T-helper 1 cell treated with Interleukin-12 subunit alpha and Interleukin-12 subunit beta and Interleukin-4 antibody, amounts not matched to agents 30 μg/mL and 1 μg/mL, for 36 hours (primary cell): ENCODE measurements at regions not wholly inside any gene's neighbourhood (a gene's known extent, or its start where the extent isn't known, plus 50 kb on each side); places are given as distances from the start of the nearest gene placed in this dataset.
"Not testable (repeated sequence)": the region's sequence is repeated elsewhere in the genome, so short reads cannot be mapped to it uniquely, and the experiment has no call there.

Experiments
- H3K27ac Mint-ChIP-seq: one replicate; pipeline ENCODE4 v1.8.0; 2021; ENCODE audit warnings: mild to moderate bottlenecking, mixed read lengths
- H3K27me3 Mint-ChIP-seq: one replicate; pipeline ENCODE4 v1.8.0; 2021; ENCODE audit warnings: low read depth, mixed read lengths
- H3K36me3 Mint-ChIP-seq: one replicate; pipeline ENCODE4 v1.8.0; 2021; ENCODE audit warnings: low read depth, mixed read lengths
- H3K4me1 Mint-ChIP-seq: one replicate; pipeline ENCODE4 v1.8.0; 2021; ENCODE audit warnings: low read depth, mixed read lengths
- H3K4me3 Mint-ChIP-seq: one replicate; pipeline ENCODE4 v1.8.0; 2021; ENCODE audit warnings: mild to moderate bottlenecking, moderate library complexity, mixed read lengths
- H3K9me3 Mint-ChIP-seq: one replicate; pipeline ENCODE4 v1.8.0; 2021; ENCODE audit warnings: mixed read lengths

DNA sequence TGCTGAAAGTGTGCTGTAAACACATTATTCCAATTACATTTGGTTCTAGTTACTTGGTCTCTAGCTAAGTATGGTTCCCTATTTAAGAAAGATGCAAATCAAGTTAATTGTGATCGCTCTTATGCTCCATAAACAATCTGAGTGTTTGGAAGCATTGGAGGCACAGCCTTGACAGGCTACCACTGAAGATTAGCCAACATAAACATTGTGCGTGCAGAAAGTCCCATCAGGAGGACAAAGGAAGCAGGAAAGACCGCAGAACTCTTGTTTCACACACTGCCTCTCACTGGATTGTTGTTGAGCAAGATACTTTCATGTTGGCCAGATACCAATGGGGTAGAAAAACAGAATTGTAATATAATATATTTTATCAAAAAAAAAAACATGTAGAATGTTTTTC is 814.4 kb downstream of the EFNB2 start:
- no peaks in the 10 kb centered on the region for H3K9me3 Mint-ChIP-seq
- no peak overlapping the region for H3K27ac Mint-ChIP-seq
- H3K36me3 Mint-ChIP-seq, result no peaks in the 10 kb centered on the region
- H3K4me3 Mint-ChIP-seq, result no peak overlapping the region
- no peaks in the 10 kb centered on the region for H3K27me3 Mint-ChIP-seq
- no peaks in the 10 kb centered on the region for H3K4me1 Mint-ChIP-seq

DNA sequence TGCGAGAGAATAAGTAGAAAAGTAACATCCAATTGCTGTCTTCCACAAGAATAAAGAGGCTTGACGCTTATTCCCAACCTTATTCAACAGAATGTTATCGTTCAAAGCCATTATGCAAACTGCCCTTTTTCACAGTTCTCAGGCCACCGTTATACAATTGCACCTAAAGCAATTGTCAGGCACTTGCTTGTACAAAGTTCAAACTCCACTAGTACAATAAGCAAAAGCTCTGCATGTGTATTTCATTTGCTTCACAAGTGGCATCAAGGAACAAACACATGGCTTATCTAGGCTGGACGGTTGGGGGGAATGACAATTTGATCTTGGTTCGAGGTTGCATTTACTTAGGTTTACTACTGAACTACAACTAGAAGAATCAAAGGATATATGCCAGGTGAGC is 815.6 kb downstream of the EFNB2 start:
- no peaks in the 10 kb centered on the region for H3K36me3 Mint-ChIP-seq
- H3K9me3 Mint-ChIP-seq, result no peaks in the 10 kb centered on the region
- H3K4me3 Mint-ChIP-seq, result no peak overlapping the region
- no peaks in the 10 kb centered on the region for H3K4me1 Mint-ChIP-seq
- H3K27ac Mint-ChIP-seq, result no peak overlapping the region
- no peaks in the 10 kb centered on the region for H3K27me3 Mint-ChIP-seq

DNA sequence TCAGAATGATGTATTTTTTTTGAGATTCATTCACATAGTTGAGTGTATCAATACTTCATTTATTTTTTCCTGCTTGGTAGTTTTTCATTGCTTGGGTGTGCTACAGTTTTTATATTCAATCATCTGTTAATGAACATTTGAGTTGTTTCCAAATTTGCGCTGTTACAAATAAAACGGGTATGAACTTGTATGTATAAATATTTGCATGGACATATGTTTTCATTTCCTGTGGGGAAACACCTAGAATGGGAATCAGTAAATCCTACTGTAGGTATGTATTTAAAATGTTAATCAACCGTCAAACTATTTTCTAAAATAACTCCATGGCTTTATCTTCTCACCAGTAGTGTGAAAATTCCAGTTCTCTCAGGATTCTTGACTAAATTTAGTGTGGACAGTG is 826.3 kb downstream of the EFNB2 start:
- no peak overlapping the region for H3K27ac Mint-ChIP-seq
- no peak overlapping the region for H3K4me3 Mint-ChIP-seq
- no peaks in the 10 kb centered on the region for H3K4me1 Mint-ChIP-seq
- H3K36me3 Mint-ChIP-seq, result no peaks in the 10 kb centered on the region
- H3K9me3 Mint-ChIP-seq, result no peaks in the 10 kb centered on the region
- no peaks in the 10 kb centered on the region for H3K27me3 Mint-ChIP-seq

DNA sequence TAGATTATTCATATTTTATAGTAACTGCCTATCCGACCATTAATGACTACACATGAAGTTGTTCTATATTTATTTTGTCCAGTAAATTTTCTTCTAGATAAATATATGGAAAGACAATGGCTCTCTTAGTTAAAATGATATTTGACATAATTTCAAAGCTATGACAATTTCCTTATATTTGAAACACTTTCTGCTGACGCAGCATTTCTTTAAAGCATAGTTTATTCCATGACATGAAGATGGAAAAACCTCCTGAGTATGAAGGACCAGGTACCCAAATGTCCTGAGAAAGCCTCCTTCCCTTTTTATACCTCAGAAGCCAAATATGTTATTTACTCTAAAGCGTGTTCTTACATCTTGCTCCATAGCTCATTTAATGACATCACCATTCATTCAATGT is 831.6 kb downstream of the EFNB2 start:
- H3K27ac Mint-ChIP-seq, result no peak overlapping the region
- H3K4me3 Mint-ChIP-seq, result no peak overlapping the region
- no peaks in the 10 kb centered on the region for H3K36me3 Mint-ChIP-seq
- H3K9me3 Mint-ChIP-seq, result peaks cover 4% of the 10 kb centered on the region
- H3K27me3 Mint-ChIP-seq, result no peaks in the 10 kb centered on the region
- no peaks in the 10 kb centered on the region for H3K4me1 Mint-ChIP-seq

DNA sequence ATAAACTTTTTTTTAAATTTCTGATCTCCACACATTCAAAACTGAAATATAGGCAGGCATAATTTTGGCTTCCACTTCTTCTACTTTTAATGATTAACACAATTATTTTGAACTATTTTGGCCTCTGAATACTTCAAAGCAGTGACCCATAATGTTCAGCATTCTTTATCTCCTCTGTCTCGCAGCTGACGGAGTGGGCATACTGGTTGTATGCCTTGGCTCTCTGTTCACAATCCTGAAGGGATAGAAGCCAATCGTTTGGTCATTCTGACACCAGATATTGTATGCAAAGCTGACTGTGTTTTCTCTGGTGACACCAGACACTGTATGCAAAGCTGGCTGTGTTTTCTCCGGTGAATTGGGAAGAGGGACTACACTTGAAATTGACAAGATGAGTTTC is 833.0 kb downstream of the EFNB2 start:
- Mint-ChIP-seq H3K4me3 (no peak overlapping the region), H3K4me1 (no peaks in the 10 kb centered on the region), H3K9me3 (peaks cover 4% of the 10 kb centered on the region), H3K36me3 (no peaks in the 10 kb centered on the region), H3K27ac (no peak overlapping the region), H3K27me3 (no peaks in the 10 kb centered on the region)

DNA sequence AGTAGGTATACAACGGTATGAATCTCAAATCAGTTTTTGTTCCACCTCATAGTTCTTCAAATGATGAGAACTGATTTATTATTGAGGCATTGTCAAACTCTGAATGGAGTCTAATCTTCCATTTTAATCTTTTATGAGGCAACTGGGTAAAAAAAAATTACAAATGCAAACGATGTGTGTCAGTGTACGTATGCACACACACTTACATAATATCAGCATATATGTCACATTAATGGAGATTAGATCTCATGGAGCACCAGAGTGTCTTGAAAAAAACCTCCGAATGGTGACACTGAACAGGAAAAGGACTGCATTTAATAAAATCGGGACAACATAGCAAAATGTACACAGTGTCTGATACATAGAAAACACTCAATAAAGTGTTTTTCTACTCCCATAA is 842.7 kb downstream of the EFNB2 start:
- no peak overlapping the region for H3K27ac Mint-ChIP-seq
- H3K36me3 Mint-ChIP-seq, result no peaks in the 10 kb centered on the region
- no peak overlapping the region for H3K4me3 Mint-ChIP-seq
- H3K9me3 Mint-ChIP-seq, result no peaks in the 10 kb centered on the region
- no peaks in the 10 kb centered on the region for H3K27me3 Mint-ChIP-seq
- no peaks in the 10 kb centered on the region for H3K4me1 Mint-ChIP-seq

DNA sequence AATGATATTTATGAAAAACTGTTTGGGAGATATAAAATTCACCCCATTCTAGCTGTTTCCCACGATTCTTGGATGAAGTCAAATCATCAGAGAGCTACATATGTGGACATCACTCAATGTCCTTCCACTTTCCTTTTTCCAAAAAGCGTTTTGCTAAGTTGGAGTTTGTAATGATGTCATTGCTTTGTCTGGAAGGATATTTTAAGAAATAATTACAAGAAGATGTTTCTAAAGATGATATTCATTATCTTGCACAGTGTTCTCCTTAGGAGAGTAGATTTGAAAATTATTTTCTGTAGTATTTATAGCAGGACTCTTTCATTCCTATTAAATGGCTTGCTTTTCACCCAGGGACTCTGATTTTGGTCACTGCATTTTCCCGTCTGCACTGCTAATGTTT is 851.2 kb downstream of the EFNB2 start:
- Mint-ChIP-seq H3K27me3 (no peaks in the 10 kb centered on the region), H3K4me1 (no peaks in the 10 kb centered on the region), H3K9me3 (no peaks in the 10 kb centered on the region), H3K4me3 (no peak overlapping the region), H3K27ac (no peak overlapping the region), H3K36me3 (no peaks in the 10 kb centered on the region)

DNA sequence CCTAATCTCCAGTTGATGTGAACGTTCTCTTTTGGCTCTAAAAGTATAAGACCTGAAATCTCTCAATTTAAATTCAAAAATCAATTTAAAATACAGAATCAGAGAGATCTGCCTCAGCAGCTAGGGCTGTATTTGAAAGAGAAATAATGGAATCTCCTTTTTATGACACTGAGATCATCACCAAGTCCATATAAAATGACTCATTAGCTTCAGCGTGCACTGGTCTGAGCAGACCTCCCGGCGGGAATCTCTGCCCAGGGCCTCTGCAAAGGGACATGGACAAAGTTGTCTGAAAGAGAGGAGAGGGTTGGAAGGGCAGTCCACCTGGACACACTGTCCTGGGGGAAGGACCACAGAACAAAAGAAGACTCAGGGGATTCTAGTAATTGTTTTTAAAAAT is 855.6 kb downstream of the EFNB2 start:
- Mint-ChIP-seq H3K4me3 (no peak overlapping the region), H3K36me3 (no peaks in the 10 kb centered on the region), H3K27ac (no peak overlapping the region), H3K4me1 (no peaks in the 10 kb centered on the region), H3K27me3 (no peaks in the 10 kb centered on the region), H3K9me3 (peaks cover 2% of the 10 kb centered on the region)

DNA sequence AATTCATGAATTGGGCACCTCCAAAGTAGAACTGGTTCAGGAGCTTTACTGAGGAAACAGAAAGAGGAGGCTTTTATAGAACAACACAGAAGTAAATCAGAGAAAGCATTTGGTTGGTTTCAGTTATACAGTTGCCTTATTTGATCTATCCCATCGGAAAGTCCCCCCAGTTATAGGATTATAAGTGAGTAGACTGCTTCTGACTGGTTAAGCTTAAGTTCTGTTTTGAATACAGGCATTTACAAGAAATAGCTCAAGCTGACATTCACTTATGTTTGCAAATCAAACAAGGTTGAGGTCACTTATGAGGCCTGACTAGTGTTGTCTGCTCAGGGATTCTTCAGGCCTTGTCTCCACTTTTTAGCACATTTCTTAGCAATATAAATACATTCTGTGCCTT is 857.4 kb downstream of the EFNB2 start:
- Mint-ChIP-seq H3K4me1 (no peaks in the 10 kb centered on the region), H3K9me3 (peaks cover 2% of the 10 kb centered on the region), H3K36me3 (no peaks in the 10 kb centered on the region), H3K27ac (no peak overlapping the region), H3K4me3 (no peak overlapping the region), H3K27me3 (no peaks in the 10 kb centered on the region)

DNA sequence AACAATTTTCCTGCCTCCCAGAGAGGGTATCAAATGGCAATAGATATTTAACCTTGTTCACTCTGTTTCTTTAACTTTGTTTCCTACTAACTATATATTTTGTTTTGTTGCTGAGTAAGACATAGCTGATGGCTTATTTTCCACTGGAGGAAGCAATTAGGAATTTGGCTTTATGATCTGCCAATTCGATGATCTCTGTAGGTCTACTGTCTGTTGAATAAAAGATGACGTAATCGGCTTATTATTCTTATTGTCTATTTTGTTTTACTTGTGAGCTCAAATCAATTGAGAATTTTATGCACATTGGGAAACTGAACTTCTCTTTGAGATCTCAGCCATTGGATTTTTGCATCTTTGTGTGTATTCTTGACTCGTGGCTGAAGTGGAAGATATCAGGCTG is 862.6 kb downstream of the EFNB2 start:
- Mint-ChIP-seq H3K27me3 (no peaks in the 10 kb centered on the region), H3K4me1 (no peaks in the 10 kb centered on the region), H3K9me3 (peaks cover 2% of the 10 kb centered on the region), H3K36me3 (no peaks in the 10 kb centered on the region), H3K27ac (no peak overlapping the region), H3K4me3 (no peak overlapping the region)

DNA sequence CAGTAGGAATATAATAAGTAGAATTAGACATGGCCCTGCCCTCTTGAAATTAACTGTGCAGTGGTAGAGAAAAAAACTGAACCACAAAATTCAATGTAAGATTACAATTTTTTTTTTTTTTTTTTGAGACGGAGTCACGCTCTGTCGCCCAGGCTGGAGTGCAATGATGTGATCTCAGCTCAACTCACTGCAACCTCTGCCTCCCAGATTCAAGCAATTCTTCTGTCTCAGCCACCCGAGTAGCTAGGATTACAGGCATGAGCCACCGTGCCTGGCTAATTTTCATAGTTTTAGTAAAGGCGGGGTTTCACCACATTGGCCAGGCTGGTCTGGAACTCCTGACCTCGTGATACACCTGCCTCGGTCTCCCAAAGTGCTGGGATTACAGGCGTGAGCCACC is 864.3 kb downstream of the EFNB2 start:
- H3K4me3 Mint-ChIP-seq, H3K4me1 Mint-ChIP-seq, H3K27me3 Mint-ChIP-seq, H3K9me3 Mint-ChIP-seq, H3K36me3 Mint-ChIP-seq, H3K27ac Mint-ChIP-seq: not testable (repeated sequence)

DNA sequence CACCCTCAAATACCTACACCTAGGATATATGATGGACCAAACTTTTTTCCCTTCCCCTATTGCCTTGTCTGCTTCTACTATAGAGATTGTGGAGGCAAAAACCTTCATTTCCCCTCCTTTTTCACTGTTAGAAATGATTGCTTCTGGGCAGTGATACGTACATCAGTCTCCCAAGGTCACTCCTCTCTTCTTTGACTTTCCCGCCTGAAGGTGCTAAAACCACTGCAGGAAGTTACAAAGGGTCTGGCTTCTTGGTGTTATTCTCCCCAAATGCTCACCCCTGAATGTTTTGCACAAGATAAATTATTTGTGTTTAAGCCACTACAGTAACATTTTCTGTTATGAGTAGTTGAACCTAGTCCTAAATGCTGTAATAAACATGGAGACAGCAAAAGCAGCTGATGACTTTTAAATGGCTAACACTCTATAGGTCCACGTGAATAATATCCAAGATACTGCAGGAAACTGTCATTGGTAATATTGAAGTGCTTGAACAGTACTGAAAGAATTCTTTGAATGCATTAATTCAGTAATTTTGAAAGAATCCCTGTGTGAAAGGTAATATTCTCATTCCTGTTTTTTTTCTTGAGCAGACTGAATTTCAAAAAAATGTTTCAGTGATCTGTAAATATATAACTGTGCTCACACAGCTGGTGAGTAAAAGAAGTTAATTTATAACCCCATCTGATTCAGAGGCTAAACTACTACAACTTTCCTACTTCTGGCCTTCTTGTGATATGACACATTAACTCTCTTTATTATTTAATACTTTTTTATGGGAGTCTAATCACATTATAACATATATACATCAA is 865.1 kb downstream of the EFNB2 start:
- Mint-ChIP-seq H3K4me3 (no peak overlapping the region), H3K27ac (no peak overlapping the region), H3K27me3 (no peaks in the 10 kb centered on the region), H3K4me1 (no peaks in the 10 kb centered on the region), H3K36me3 (no peaks in the 10 kb centered on the region), H3K9me3 (no peaks in the 10 kb centered on the region)

DNA sequence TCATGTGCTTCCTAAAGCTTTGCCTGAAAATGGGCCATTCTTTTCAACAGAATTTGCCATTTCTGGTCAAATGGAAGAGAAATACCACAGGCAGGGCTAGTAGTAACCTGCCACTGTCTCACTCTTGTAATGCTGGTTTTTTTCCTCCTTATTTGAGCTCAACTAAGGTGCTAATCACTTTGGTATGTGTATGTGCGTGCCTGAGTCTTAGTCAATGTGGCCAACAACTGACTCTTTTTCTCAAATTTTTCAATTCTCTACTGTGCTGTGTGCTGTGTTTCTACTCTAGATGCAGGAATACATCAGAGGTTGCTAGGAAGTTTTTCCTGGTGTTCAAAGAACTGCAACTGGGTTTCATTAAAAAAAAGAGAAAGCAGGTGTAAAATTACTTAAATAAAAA is 870.2 kb downstream of the EFNB2 start:
- H3K4me3 Mint-ChIP-seq, result no peak overlapping the region
- H3K27ac Mint-ChIP-seq, result no peak overlapping the region
- no peaks in the 10 kb centered on the region for H3K9me3 Mint-ChIP-seq
- no peaks in the 10 kb centered on the region for H3K4me1 Mint-ChIP-seq
- no peaks in the 10 kb centered on the region for H3K36me3 Mint-ChIP-seq
- no peaks in the 10 kb centered on the region for H3K27me3 Mint-ChIP-seq

DNA sequence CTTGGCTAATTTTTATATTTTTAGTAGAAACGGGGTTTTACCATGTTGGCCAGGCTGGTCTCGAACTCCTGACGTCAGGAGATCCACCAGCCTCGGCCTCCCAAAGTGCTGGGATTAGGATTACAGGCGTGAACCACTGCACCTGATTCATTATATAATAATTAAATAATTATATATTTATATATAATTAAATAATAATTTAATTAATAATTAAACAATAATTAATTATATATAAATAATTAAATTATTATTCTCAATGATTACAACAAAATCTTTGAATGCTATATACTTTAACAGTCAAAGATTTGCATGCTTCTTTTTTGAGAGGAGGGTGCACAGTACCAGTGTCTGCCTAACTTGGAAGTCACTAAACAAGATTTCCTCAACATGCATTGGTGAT is 872.3 kb downstream of the EFNB2 start:
- H3K4me3 Mint-ChIP-seq, result no peak overlapping the region

DNA sequence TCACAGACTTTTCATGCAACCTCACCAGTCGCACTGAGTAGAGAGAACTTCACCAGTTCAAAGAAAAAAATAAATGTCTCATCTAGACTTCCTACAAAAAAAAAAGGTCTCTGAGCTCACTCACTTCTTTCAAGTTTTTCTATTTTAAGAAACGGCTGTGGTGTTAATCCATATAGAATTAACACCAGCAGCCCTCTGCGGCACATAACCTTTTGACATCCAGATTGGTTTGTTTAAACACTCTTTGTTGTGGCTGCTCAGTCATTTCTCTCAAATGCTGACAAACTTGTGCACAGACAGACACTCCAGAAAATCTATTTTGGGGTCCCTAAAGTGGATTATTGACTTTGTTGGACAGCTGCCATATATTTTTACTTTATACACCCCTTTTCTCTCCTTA is 874.9 kb downstream of the EFNB2 start:
- Mint-ChIP-seq H3K27me3 (no peaks in the 10 kb centered on the region), H3K27ac (no peak overlapping the region), H3K9me3 (no peaks in the 10 kb centered on the region), H3K4me1 (no peaks in the 10 kb centered on the region), H3K4me3 (no peak overlapping the region), H3K36me3 (no peaks in the 10 kb centered on the region)

More for the DNA sequence above, 872.3 kb downstream of the EFNB2 start:
- Mint-ChIP-seq H3K27me3 (no peaks in the 10 kb centered on the region), H3K36me3 (no peaks in the 10 kb centered on the region), H3K4me1 (no peaks in the 10 kb centered on the region), H3K27ac (no peak overlapping the region), H3K9me3 (no peaks in the 10 kb centered on the region)

DNA sequence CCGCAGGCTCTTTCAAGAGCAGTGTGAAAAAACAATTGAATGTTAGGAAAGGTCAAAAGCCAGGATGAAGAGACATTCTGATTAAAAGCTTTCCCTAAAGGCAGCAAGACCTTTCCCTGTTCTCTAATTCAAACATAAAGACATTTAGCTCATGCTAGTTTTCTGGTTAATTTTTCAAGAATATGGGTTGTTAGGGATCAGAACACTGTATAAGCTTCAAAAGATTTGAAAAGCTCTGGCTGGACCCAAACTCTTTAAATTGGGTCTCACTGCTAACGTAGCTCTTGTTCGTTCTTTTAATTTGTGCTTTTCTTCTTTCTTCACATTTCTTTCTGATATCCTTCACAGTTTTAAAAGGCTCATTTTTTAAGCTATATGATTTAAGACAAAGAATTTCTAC is 877.0 kb downstream of the EFNB2 start:
- Mint-ChIP-seq H3K4me1 (no peaks in the 10 kb centered on the region), H3K36me3 (no peaks in the 10 kb centered on the region), H3K27me3 (no peaks in the 10 kb centered on the region), H3K27ac (no peak overlapping the region), H3K4me3 (no peak overlapping the region), H3K9me3 (no peaks in the 10 kb centered on the region)
